Mesothelial cell of epicardium (in vitro differentiated cells): ENCODE measurements at regions not wholly inside any gene's neighbourhood (a gene's known extent, or its start where the extent isn't known, plus 50 kb on each side); places are given as distances from the start of the nearest gene placed in this dataset.

Experiments
- DNase-seq, 2 experiments: peaks; one replicate each; pipeline ENCODE4 v3.0.0; 2021; ENCODE audit warnings: low spot score in 2 of 2; ENCODE audit not compliant: unreplicated experiment in 2 of 2
- H3K27ac Mint-ChIP-seq: 2 replicates; pipeline ENCODE4 v1.8.0; 2021; ENCODE audit warnings: mixed read lengths
- H3K27me3 Mint-ChIP-seq: 2 replicates; pipeline ENCODE4 v1.8.0; 2021; ENCODE audit warnings: low read depth, mixed read lengths
- H3K36me3 Mint-ChIP-seq: 2 replicates; pipeline ENCODE4 v1.8.0; 2021; ENCODE audit warnings: mixed read lengths
- H3K4me1 Mint-ChIP-seq: 2 replicates; pipeline ENCODE4 v1.8.0; 2021; ENCODE audit warnings: mixed read lengths
- H3K4me3 Mint-ChIP-seq: 2 replicates; pipeline ENCODE4 v1.8.0; 2021; ENCODE audit warnings: mild to moderate bottlenecking, moderate library complexity, mixed read lengths
- H3K9me3 Mint-ChIP-seq: 2 replicates; pipeline ENCODE4 v1.8.0; 2021; ENCODE audit warnings: mixed read lengths
- TF ChIP-seq, protein P1 (sequence below): fragments of 200-600 bp; sonication (generic); IDR thresholded peaks from one replicate; pipeline ENCODE4 v1.5.0; 2021; ENCODE audit warnings: antibody characterized with exemption; ENCODE audit not compliant: unreplicated experiment

DNA sequence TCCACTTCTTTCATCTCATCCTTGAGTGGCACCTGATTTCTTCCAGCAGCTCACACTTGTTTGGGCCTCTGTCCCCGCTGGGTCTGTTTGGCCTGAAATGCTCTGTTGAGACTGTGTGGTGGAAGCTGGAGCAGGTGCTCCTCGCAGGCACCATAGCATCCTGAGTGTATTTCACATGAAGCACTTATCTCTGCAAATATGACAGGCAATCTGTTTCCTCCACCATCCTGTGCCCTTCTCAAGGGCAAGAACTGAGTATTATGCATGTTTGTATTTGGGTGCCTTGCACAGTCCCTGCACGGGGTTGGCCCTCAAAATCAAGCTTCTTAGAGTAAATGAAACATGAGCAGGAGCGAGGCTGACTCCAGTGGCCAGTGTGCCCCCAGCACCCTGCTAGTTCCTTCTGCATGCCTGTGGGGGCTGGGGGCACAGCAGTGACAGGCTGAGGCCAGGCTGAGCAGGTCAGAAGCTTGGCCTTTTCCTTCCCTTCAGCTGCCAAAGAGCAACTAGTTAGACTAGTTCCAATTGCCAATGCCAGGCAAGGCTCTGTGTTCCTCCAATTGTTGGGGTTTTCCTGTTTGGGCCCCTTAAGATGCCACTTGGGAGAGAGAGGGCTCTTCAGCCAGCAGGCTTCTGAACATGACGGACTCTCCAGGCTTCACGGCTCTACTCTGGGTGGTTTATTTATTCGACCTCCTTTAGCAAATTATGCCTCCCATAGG lies 129.6 kb upstream of the ATP1A1 start:
- no peaks in the 10 kb centered on the region for H3K36me3 Mint-ChIP-seq
- H3K27me3 Mint-ChIP-seq = no peaks in the 10 kb centered on the region
- DNase-seq = no peak
- H3K4me1 Mint-ChIP-seq = peaks cover 3% of the 10 kb centered on the region
- TF ChIP-seq, protein P1, sequence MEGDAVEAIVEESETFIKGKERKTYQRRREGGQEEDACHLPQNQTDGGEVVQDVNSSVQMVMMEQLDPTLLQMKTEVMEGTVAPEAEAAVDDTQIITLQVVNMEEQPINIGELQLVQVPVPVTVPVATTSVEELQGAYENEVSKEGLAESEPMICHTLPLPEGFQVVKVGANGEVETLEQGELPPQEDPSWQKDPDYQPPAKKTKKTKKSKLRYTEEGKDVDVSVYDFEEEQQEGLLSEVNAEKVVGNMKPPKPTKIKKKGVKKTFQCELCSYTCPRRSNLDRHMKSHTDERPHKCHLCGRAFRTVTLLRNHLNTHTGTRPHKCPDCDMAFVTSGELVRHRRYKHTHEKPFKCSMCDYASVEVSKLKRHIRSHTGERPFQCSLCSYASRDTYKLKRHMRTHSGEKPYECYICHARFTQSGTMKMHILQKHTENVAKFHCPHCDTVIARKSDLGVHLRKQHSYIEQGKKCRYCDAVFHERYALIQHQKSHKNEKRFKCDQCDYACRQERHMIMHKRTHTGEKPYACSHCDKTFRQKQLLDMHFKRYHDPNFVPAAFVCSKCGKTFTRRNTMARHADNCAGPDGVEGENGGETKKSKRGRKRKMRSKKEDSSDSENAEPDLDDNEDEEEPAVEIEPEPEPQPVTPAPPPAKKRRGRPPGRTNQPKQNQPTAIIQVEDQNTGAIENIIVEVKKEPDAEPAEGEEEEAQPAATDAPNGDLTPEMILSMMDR = no peak
- no peaks in the 10 kb centered on the region for H3K9me3 Mint-ChIP-seq
- H3K4me3 Mint-ChIP-seq = no peak overlapping the region
- H3K27ac Mint-ChIP-seq = no peak overlapping the region

DNA sequence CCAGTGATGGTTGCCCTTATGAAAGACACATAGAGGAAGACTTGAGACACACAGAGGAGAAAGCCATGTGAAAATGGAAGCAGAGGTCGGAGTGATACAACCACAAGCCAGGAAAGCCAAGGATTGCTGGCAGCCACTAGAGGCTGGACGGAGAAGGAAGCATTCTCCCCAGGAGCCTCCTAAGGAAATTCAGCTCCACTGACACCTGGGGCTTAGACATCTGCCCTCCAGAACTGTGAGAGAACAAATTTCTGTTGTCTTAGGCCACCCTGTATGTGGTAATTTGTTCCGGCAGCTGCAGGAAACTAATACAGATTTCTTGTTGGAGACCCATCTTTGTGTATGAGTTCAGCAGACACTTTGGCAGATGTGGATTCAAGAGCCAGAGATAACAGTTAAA lies 126.9 kb upstream of the ATP1A1 start:
- Mint-ChIP-seq H3K27ac (no peak overlapping the region), H3K4me1 (no peaks in the 10 kb centered on the region), H3K4me3 (no peak overlapping the region), H3K27me3 (no peaks in the 10 kb centered on the region), H3K9me3 (peaks cover 4% of the 10 kb centered on the region), H3K36me3 (no peaks in the 10 kb centered on the region)
- TF ChIP-seq, protein P1 = no peak
- DNase-seq = no peak

GRCh38 chr1:116252271-116252670 lies 120.8 kb upstream of the ATP1A1 start:
- Mint-ChIP-seq H3K4me1 (peaks cover 10% of the 10 kb centered on the region), H3K27me3 (no peaks in the 10 kb centered on the region), H3K27ac (no peak overlapping the region), H3K9me3 (peaks cover 4% of the 10 kb centered on the region), H3K4me3 (no peak overlapping the region), H3K36me3 (no peaks in the 10 kb centered on the region)
- TF ChIP-seq, protein P1 = no peak
- no peak for DNase-seq

GRCh38 chr1:116252785-116253184 lies 120.3 kb upstream of the ATP1A1 start:
- TF ChIP-seq, protein P1 = no peak
- Mint-ChIP-seq H3K4me1 (peaks cover 10% of the 10 kb centered on the region), H3K27ac (no peak overlapping the region), H3K36me3 (no peaks in the 10 kb centered on the region), H3K9me3 (peaks cover 4% of the 10 kb centered on the region), H3K4me3 (no peak overlapping the region), H3K27me3 (no peaks in the 10 kb centered on the region)
- no peak for DNase-seq

DNA sequence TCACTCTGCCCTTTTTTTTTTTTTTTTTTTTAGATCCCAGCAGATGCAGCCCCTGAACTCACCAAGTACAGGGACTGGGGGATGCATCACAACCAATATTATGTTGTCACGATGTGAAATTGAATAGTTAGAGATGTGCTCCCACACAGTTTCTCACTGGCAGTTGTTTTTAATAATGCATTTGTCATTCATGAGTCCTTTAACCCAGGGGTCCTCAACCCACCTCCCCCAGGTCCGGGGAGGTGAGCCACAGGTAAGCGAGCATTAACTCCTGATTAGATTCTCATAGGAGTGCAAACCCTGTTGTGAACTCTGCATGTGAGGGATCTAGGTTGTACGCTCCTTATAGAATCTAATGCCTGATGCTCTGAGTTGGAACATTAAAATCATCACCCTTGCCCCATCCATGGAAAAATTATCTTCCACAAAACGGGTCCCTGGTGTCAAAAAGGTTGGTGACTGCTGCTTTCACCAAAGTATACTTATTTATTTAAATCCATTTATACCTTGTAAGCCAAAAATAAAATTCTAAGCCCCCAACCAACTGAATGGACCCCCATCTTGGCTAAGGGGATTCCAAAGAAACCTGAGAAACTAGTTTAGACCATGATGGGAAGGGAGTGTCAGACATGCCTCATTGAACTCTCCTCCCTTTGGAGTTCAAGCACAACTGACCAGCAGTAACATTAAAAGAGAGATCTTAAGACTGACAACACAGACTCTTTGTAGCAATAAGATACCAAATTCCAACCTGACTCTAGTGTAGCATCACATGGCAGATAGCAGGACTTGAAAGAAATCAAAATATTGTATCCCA lies 119.3 kb upstream of the ATP1A1 start:
- Mint-ChIP-seq H3K27me3 (no peaks in the 10 kb centered on the region), H3K4me1 (peaks cover 10% of the 10 kb centered on the region), H3K27ac (no peak overlapping the region), H3K4me3 (no peak overlapping the region), H3K9me3 (peaks cover 4% of the 10 kb centered on the region), H3K36me3 (no peaks in the 10 kb centered on the region)
- TF ChIP-seq, protein P1 = no peak
- no peak for DNase-seq
